HG02884 (cell line): ENCODE measurements at regions not wholly inside any gene's neighbourhood (a gene's known extent, or its start where the extent isn't known, plus 50 kb on each side); places are given as distances from the start of the nearest gene placed in this dataset.

Source experiments
- ATAC-seq: cut with Tn5 transposase; IDR thresholded peaks from one replicate; pipeline ENCODE4 v1.9.1; 2021; ENCODE audit warnings: mild to moderate bottlenecking, moderate library complexity; ENCODE audit not compliant: unreplicated experiment

DNA sequence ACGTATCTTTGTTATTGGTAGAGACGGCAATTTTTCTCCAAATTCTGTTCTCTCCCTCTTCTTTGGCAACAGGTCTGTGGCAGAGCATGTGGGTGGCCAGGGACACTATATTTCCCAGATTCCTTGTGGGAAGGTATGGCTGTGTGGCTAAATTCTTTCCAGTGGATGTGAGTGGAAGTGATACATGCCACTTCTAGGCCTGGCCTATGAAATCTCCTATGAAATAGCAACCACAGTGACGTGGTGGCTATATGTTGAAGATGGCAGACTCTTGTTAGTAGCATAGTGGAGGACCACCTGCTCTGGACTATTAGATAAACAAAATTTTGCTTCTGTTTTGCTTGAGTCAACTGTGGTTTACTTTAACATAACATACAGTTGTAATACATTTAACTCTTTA lies 243.3 kb downstream of the IL20RB start:
- no peak for ATAC-seq

DNA sequence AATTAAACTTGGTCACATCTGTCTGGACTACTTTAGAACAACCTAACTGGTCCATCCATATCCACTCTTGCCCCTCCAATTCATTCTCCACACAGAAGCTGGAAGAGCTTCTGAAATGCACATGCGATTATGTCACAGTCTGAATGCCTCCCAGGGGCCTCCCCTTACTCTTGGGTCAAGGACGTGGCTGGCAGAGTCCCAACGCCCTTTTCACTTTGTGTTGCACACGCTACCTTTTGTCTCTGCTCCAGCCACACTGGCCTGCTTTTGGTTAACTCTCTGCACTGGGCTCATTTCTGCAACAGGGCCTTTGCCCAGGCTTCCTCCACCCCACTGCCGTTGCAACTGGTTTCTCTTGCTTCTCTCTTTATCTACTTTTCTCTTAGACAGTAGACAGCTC lies 245.2 kb downstream of the IL20RB start:
- no peak for ATAC-seq

DNA sequence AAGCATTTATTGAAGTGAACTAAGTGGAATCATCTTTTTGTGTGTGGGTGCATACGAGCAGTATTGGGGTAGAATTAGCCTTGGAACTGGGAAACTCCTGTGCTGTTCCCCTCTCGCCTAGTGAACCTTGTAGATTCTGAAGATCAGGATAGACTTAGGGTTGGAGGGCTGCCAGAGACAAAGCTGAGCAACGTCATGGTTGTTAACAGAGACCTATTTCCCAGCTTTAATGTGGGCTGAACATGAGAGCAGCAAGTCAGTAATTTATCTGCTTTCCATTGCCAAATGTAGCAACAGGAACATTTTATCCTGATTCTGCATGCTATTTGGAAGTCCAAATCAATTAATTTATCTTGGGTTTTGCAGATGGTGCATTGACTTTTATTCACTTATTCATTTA lies 246.6 kb downstream of the IL20RB start:
- no peak for ATAC-seq

DNA sequence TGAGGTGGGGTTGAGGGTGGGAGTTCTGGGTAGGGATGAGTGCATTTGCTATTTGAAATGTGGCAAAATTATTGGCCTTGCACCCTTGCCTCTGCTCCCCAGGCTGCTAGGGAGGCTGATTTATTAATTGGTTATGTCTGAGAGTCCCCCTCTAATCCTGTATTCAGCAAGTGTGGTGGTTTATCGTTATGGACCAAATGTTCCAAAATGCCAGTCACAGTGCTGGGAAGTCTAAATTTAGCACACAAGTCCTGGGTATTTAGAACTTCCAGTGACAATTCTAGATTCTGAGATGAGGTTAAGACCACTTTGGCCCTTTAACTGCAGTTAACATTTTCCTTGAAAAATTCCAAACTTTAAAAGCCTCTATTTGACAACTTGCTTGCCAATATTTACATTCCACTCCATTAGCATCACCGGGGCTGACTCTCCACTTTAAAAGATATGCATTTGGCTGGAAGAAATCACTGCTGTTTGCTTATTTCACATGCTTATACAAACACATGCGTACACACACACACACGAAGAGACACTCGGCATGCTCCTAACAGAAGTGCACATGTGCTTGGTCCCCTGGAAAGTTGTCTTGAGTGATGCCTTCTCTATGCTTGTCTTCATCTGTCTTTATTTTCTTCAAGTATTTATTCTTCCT lies 247.7 kb downstream of the IL20RB start:
- ATAC-seq, result no peak

DNA sequence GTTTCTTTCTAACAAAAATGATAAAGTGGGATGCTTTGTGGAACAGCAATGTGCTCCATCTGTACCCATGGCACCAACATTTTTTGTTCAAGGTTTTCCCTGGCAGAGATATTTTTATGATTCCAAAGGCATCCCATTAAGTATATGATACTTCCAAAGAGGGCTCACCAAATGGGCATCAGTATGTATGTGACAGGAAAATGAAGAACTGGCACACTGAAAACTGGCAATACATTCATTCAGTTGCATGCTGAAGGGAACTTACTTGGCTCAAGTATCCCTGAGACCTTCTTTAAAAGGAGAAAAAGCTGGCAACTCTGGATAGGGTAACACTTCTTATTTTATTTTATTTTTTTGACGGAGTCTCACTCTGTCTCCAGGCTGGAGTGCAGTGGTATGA lies 249.8 kb downstream of the IL20RB start:
- ATAC-seq, result no peak

DNA sequence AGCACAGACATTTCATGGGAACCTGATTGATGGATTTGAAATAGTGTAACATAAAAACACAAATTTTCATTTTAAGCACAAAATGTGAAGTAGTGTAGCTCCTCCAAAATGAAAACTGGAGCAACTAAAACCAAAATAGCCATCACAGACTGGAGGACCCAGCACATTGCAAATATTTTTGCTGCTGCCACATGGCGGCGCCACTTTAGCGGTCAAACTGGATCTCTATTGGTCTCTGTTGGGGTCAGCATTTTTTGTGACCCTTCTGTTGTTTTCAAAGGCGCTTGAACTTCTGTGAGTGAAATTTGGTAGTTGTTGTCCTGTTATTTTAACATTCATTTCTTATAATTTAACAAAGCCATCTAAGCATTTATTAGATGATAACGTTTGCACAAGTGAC lies 259.9 kb downstream of the IL20RB start:
- no peak for ATAC-seq

DNA sequence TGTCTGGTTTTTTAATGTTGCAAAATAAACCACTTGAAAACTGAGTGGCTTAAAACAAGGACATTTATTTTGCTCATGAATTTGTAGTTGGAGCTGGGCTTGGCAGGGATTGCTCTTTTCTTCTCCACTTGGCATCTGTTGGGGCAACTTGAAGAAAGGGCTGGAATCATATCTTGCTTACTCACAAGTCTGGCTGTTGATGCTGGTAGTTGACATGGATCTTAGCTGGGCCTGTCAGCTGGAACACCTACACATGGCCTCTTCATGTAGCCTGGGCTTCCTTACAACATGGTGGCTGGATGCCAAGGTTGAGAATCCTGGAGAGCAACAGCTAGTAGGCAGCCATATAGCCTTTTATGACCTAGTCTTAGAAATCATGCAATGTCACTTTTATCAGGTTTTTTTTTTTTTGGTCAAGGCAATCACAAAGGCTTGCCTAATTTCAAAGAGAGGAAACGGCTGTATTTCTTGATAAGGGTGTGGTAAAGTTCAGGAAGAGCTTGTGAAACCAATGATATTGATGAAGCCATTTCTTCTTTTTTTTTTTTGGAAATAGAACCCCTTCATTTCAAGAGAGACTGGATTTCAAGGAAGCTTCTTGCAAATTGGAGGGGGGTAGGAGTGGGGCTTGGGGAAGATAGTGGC lies 262.1 kb downstream of the IL20RB start:
- ATAC-seq, result no peak

DNA sequence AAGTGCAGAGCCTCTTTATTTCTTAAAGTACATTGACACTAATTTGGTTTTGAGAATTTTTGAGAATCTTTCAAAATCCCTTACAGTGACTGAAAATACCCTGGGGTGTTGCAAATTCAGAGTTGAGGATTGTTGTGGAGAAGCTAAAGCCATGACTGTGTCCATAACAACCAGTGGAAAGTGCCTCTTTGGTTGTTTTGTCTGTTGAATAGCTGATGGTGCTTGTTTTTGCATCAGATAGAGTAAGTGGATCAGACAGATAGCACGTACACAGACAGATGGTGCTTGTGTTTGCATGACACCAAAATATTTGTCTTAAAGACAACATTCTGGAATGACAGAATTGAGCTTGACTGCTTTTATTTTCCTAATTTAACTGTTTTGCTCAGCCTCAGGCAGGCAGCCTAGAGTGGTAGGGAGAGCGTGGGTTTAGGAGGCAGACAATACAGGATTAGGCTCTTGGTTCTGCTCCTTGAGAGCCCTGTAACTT lies 265.0 kb downstream of the IL20RB start:
- ATAC-seq, result no peak

DNA sequence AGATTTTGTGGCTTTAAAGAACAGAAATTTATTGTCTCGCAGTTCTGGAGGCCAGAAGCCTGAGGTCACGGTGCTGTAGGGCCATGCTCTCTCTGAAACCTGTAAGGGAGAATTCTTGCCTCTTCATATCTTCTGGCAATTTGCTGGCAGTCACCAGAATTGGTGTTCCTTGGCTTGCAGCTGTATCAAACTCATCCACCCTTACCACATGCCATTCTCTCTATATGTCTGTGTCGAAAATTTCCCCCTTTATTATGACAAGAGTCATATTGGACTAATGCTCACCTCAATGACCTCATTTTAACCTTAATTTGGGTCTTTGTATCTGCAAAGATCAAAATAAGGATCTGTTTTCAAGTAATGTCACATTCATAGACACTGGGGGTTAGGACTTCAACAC lies 266.7 kb downstream of the IL20RB start:
- ATAC-seq, result no peak

DNA sequence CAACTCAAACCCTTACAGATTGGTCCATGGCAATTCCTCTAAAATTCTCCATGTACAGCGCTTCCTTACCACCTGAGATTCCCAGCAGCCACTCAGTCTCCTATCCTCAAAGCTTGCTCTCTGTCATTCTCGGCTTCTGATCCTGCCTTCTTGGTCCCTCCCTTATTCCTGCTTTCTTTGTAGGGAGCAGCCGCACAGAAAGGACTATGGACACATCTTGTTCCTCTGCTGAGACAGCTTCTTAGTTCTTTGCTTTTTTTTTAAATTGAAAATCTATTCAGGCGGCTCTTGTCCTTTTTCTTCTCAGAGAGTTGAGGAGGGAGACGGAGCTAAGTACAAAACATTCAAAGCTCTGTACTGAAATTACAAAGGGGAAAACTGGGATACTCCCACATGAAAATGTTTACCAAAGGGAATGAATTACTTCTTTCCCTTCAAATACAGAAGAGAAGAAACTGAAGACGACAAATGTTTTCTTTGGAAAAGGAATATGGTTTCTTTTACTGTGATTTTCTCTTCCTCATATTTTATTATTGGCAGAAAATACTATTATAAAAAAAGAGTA lies 285.1 kb downstream of the IL20RB start:
- ATAC-seq, result no peak

DNA sequence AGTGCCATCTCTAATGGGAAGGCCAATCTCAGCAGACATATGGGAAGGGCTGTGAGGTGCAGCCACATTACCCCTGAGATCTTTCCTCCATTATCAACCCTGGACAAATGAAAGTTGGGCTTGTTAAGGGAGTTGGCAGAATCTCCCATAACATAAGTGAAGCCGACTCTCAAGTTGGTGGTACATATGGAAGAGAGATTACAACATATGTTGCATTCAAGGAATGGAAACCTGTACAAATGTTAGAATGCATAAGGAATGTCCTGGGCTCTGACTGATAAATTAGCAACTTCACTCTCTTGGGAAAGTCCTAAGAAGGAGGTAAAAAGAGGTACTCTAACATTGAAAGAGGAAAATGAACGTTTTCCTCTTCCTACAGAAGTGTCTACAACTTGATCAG lies 288.7 kb downstream of the IL20RB start:
- ATAC-seq, result no peak

DNA sequence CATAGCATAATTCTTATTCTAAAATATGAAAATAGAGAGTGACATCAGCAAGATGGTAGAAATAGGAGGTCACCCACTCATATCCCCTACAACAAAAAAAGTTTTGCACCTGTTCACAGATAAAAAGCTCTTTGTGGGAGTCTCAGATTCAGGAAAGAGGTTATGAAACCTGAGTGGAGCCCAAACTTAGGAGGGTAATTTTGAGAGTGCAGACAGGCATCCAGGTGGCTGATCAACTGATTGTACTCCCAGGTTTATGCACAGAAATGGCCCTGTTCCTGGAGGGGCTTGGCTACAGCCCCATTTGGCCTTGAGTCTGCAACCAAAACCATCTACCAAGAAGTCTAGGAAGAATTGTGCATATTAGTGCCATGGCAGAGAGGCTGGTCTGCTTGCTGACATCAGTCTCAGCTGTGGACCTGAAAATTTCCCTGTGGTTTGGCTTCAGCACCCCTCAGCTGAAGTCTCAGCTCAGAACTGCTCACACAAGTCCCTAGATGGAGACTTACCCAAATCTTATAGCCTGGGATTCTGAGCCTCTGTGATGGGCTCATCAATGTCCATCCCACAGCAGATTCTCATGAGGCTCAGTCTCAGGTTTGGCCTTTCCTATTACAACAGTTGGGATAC lies 291.6 kb downstream of the IL20RB start:
- ATAC-seq, result no peak

DNA sequence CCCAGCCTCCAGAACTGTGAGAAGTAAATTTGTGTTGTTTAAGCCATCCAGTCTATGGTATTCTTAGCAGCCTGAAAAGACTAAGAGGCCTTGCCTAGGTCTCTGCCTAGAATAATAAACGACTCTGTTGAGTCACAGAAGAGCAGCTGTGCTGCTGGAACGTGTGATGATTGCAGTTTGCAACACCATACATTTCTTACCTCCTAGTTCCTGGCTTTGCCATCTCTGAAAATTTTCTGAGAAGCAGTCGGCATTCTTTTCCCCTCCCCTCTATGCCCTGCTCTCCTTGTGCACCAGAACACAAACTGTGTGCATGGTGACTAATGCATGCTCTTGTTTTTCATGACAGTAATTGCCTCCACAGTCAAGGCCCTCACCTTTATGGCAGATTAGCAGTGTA lies 301.3 kb downstream of the IL20RB start:
- no peak for ATAC-seq

DNA sequence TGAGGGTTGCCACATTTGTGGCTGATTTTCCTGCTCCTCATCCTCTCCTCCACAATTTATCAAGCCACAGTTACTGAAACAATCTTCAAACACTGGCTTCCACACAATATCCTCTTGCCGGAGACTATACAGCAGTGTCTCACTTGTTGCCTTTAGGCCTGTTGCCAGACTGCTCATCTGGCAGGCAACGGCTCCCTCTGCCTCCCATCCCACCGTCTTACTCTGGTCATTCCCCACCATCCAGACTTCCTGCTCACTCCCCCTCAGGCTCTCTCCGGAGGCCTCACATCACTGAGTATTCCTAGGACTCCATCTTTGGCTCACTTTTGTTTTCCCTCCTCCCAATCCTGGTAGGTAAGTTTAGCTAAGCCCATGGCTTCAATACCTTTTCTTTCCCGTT lies 301.9 kb downstream of the IL20RB start:
- ATAC-seq, result no peak

DNA sequence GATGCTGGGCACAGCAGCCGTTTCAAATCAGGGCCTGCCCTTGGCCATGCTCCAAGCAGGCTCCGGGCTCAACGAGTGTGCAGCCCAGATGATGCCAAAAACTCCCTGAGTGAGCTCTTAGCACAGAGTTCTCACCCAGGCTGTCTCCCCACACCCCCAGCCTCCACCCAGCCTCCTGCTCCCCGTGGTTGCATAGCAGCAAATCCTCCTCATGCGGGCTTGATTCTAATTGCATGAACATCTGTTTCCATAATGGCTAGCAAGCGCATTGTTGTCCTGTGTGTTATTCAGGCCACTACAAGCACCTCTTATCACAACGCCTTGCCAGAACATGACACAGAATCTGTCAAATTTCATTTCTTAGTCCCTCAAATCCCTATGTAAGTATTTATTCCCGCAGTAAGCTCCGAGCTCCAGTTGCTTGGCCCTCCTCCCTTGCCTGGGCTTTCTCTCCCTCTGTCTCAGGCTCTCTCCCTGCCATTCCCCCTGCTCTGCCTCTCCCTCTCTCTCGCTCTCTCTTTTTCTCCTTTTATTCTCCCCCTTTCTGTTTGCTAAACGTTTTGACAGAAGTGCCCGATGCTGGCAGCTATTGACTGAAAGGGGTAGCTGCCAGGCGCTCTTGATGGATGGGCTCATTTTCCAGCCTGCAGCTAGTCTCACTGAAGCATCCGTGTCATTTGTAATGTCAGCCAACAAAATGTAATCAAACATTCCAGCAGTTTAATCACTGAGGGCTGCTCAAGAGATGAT lies 306.5 kb downstream of the IL20RB start:
- no peak for ATAC-seq

DNA sequence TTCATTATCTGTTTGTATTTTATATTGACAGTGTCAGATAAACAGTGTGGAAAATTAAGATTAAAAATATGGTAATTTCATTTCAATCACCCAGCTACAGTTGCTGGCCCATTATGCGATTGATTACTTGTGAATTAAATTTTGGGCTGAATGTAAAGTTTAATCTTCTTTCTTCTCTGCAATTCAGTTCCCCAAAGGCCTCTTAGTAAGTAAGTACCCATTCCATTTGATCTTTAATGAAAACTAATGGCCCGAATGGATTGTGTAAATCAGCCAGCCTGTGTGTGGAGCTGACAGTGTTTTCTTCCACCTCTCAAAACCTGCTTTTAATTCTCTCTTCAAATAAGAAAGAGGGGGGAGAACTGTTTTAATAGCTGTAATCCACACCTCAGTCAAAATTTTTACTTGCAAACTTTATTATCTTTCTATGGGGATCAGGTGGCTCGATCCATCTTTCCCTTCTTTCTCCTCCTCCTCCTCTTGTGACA lies 307.1 kb downstream of the IL20RB start:
- no peak for ATAC-seq

DNA sequence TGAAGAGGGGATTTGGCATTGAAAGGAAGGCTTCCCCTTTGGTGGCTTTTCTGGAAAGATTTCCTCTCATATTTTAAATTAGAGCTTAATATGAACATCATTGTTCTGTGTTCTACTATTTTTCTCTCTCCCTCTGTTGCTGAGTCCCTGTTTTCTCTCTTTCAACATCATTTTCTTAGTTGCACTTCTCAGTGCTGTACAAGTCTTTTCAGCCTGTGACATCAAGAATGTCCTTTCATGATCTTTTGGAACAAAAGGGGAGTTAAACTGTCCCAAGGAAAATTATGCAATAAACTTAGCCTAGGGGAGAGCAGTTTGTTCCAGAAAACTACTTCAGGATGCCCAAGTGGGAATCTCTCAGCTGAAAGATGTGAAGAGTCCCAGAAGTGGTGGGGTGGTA lies 325.1 kb downstream of the IL20RB start:
- ATAC-seq, result no peak

DNA sequence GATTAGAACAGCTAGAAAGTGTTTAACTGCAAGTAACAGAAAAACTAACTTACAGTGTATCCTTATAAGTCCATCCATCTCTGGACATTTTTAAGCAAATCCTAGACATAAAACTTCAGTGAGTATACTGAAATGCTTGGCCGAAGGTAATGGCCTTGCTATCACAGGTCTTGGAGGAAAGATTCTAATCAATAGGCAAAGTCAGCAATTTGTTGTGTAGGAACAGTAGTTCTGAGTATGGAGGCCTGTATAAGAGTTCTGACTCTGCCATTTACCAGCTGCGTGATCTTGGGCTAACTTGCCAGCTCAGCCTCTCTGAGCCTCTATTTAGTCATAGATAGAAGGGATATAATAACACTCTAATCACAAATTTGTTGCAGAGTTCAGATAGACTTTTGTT lies 328.1 kb downstream of the IL20RB start:
- no peak for ATAC-seq

DNA sequence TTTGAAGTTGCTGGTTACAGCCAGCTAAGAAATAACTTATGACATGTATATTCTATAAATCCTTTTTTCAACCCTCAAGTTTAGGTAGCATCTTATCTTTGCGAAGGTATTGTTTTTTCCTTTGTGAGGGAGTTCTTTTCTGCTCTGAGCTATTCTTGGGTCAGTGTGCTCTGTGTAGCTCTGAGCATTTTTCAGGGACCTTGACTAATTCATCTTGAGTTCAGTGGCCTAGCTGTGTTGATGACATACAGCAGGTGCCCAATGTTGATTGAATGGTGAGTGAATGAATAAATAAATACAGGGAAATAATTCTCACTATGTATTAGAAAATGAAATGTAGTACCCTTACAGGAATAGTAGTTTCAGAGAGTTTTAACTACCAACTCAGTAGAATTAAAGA lies 335.3 kb downstream of the IL20RB start:
- no peak for ATAC-seq

DNA sequence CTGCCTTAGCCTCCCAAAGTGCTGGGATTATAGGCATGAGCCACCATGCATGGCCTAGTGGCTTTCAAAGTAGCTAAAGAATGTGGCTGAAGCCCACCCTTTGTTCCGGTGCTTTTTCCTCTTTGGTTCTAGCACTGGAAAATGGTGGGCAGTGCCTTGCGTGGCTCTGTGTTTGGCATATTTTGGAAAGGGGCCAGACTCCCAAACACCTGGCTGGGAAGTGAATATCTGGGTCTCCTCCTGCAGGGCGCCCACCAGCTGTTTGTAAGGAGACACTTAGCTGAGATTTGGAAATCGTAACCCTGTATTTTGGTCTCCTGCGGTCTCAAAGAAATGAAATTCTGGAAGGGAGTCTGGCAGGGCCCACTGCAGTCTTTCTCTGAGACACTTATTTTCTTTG lies 336.4 kb downstream of the IL20RB start:
- ATAC-seq, result no peak

DNA sequence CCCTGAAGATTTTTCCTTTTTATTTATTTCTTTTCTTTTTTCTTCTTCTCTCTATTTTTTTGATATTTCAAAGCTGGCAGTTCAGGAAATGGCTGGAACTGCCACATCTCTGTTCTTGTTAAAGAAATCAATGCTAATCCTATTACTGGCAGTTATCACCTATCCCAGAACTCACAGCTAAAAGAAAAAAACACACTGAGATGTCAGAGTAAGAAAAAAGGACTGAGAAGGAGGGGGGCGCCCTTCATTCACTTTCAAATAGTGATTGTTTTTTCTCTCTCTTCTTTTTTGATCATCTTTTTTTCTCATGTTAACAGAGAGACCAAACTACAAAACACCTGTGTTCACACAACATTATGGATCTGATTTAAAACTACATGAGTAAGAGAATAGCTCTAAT lies 337.1 kb downstream of the IL20RB start:
- no peak for ATAC-seq
